Small intestine (tissue), 7 donors: ENCODE measurements at regions not wholly inside any gene's neighbourhood (a gene's known extent, or its start where the extent isn't known, plus 50 kb on each side); places are given as distances from the start of the nearest gene placed in this dataset.

Experiments
- DNase-seq, 2 donors: peaks; one replicate each; pipeline versions ENCODE4 v3.0.0 to v3.0.0-alpha.2; 2013
- FAIRE-seq: peaks from 2 replicates; lab custom pipeline; 2012; peaks lifted over from hg19 to GRCh38; lab: Jason Lieb, UNC
- H3K27ac ChIP-seq, 3 donors: one replicate each; pipeline ENCODE4 v1.5.1; 2013; ENCODE audit warnings: low read length in 2 of 3, mild to moderate bottlenecking in 2 of 3, control low read depth in 1 of 3, inconsistent platforms in 1 of 3, low read depth in 1 of 3, moderate library complexity in 1 of 3
- H3K27me3 ChIP-seq, 3 donors: one replicate each; pipeline ENCODE4 v1.6.1; 2013; ENCODE audit warnings: low read length in 3 of 3, inconsistent platforms in 1 of 3; ENCODE audit not compliant: control insufficient read depth in 3 of 3, insufficient read depth in 3 of 3
- H3K36me3 ChIP-seq, 3 donors: one replicate each; pipeline ENCODE4 v1.6.1; 2013; ENCODE audit warnings: low read length in 3 of 3, inconsistent platforms in 1 of 3, low read depth in 1 of 3, mild to moderate bottlenecking in 1 of 3, moderate library complexity in 1 of 3; ENCODE audit not compliant: control insufficient read depth in 3 of 3, insufficient read depth in 2 of 3
- H3K4me1 ChIP-seq, 3 donors: one replicate each; pipeline ENCODE4 v1.6.1; 2013; ENCODE audit warnings: low read length in 2 of 3, inconsistent platforms in 1 of 3, low read depth in 1 of 3, mild to moderate bottlenecking in 1 of 3, moderate library complexity in 1 of 3; ENCODE audit not compliant: control insufficient read depth in 3 of 3, insufficient read depth in 2 of 3
- H3K4me3 ChIP-seq, 3 donors: one replicate each; pipeline ENCODE4 v1.5.1; 2013; ENCODE audit warnings: low read length in 3 of 3, control low read depth in 1 of 3, inconsistent platforms in 1 of 3, low read depth in 1 of 3, mild to moderate bottlenecking in 1 of 3, moderate library complexity in 1 of 3
- H3K9me3 ChIP-seq, 2 donors: one replicate each; pipeline ENCODE4 v1.6.1; 2013; ENCODE audit warnings: low read depth in 1 of 2, low read length in 1 of 2; ENCODE audit not compliant: control insufficient read depth in 2 of 2, insufficient read depth in 1 of 2
- WGBS, 3 donors: extraction: QIAGEN DNeasy Blood & Tissue Kit; methylation state at CpG; one replicate each; pipeline ENCODE4 v1.1.7; 2013; 5-methylcytosine and 5-hydroxymethylcytosine counted together
- donor health status: healthy with polysubstance abuse.
- donor health status: control.
- donor health status: control.
- donor health status: Bipolar disorder and iron deficiency.
- donor health status: healthy.

GRCh38 chr22:47419239-47419638 is 656.8 kb downstream of the TBC1D22A start:
- Histone ChIP-seq H3K4me3 (no peak overlapping the region), H3K27ac (no peak overlapping the region), H3K36me3 (no peaks in the 10 kb centered on the region), H3K27me3 (peaks cover 0 to 2% (median 0%) of the 10 kb centered on the region in 3 donors), H3K9me3 (peaks cover 2 to 4% of the 10 kb centered on the region in 2 donors), H3K4me1 (no peaks in the 10 kb centered on the region)
- FAIRE-seq: no peak
- DNase-seq: no peak
- 56 to 71% (median 63%) methylated on average over 4 of the region's 4 CpGs for WGBS, 3 donors

GRCh38 chr22:47417699-47418098 is 655.2 kb downstream of the TBC1D22A start:
- Histone ChIP-seq H3K4me3 (no peak overlapping the region), H3K27ac (no peak overlapping the region), H3K36me3 (no peaks in the 10 kb centered on the region), H3K9me3 (peaks cover 2 to 4% of the 10 kb centered on the region in 2 donors), H3K4me1 (no peaks in the 10 kb centered on the region), H3K27me3 (no peaks in the 10 kb centered on the region)
- DNase-seq (no peak), FAIRE-seq (no peak)
- WGBS, 3 donors: 41 to 73% (median 60%) methylated on average over 2 of the region's 2 CpGs

GRCh38 chr22:47411006-47411405 is 648.6 kb downstream of the TBC1D22A start:
- no peaks in the 10 kb centered on the region for H3K9me3 ChIP-seq
- 78 to 83% (median 79%) methylated on average over 8 of the region's 8 CpGs for WGBS, 3 donors

GRCh38 chr22:47409539-47410275 is 647.3 kb downstream of the TBC1D22A start:
- 50 to 71% (median 51%) methylated on average over 12 of the region's 12 CpGs for WGBS, 3 donors
- FAIRE-seq: no peak
- no peak for DNase-seq
- H3K9me3 ChIP-seq: no peaks in the 10 kb centered on the region
- H3K4me3 ChIP-seq: no peak overlapping the region
- H3K27me3 ChIP-seq: peaks cover 0 to 2% (median 0%) of the 10 kb centered on the region in 3 donors
- no peaks in the 10 kb centered on the region for H3K4me1 ChIP-seq
- H3K36me3 ChIP-seq: no peaks in the 10 kb centered on the region
- no peak overlapping the region for H3K27ac ChIP-seq

More at GRCh38 chr22:47411006-47411405, 648.6 kb downstream of the TBC1D22A start:
- Histone ChIP-seq H3K4me3 (no peak overlapping the region), H3K27ac (no peak overlapping the region), H3K27me3 (peaks cover 0 to 2% (median 0%) of the 10 kb centered on the region in 3 donors), H3K36me3 (no peaks in the 10 kb centered on the region), H3K4me1 (no peaks in the 10 kb centered on the region)
- DNase-seq (no peak), FAIRE-seq (no peak)

GRCh38 chr22:47408409-47408808 is 646.0 kb downstream of the TBC1D22A start:
- no peak for FAIRE-seq
- no peak for DNase-seq
- no peaks in the 10 kb centered on the region for H3K9me3 ChIP-seq
- H3K27me3 ChIP-seq: peaks cover 0 to 2% (median 0%) of the 10 kb centered on the region in 3 donors
- 67 to 76% (median 75%) methylated on average over 7 of the region's 7 CpGs for WGBS, 3 donors
- H3K27ac ChIP-seq: no peak overlapping the region
- no peaks in the 10 kb centered on the region for H3K36me3 ChIP-seq
- no peaks in the 10 kb centered on the region for H3K4me1 ChIP-seq
- H3K4me3 ChIP-seq: no peak overlapping the region

GRCh38 chr22:47407461-47408025 is 645.1 kb downstream of the TBC1D22A start:
- H3K27ac ChIP-seq: no peak overlapping the region
- no peak overlapping the region for H3K4me3 ChIP-seq
- DNase-seq (no peak), FAIRE-seq (no peak)
- H3K4me1 ChIP-seq: no peaks in the 10 kb centered on the region
- peaks cover 0 to 3% of the 10 kb centered on the region in 2 donors for H3K9me3 ChIP-seq
- 61 to 70% (median 68%) methylated on average over 6 of the region's 6 CpGs for WGBS, 3 donors
- no peaks in the 10 kb centered on the region for H3K36me3 ChIP-seq
- H3K27me3 ChIP-seq: peaks cover 0 to 2% (median 0%) of the 10 kb centered on the region in 3 donors

GRCh38 chr22:47406896-47407295 is 644.4 kb downstream of the TBC1D22A start:
- WGBS, 3 donors: 75 to 88% (median 75%) methylated on average over 11 of the region's 11 CpGs
- Histone ChIP-seq H3K9me3 (peaks cover 0 to 3% of the 10 kb centered on the region in 2 donors), H3K36me3 (no peaks in the 10 kb centered on the region), H3K27me3 (peaks cover 0 to 2% (median 0%) of the 10 kb centered on the region in 3 donors), H3K4me3 (no peak overlapping the region), H3K27ac (no peak overlapping the region), H3K4me1 (no peaks in the 10 kb centered on the region)
- FAIRE-seq: no peak
- no peak for DNase-seq

GRCh38 chr22:47406180-47406834 is 643.9 kb downstream of the TBC1D22A start:
- Histone ChIP-seq H3K4me1 (no peaks in the 10 kb centered on the region), H3K4me3 (no peak overlapping the region), H3K9me3 (peaks cover 0 to 3% of the 10 kb centered on the region in 2 donors), H3K36me3 (no peaks in the 10 kb centered on the region), H3K27ac (no peak overlapping the region), H3K27me3 (peaks cover 0 to 2% (median 0%) of the 10 kb centered on the region in 3 donors)
- 79 to 88% (median 84%) methylated on average over 12 of the region's 12 CpGs for WGBS, 3 donors
- DNase-seq (no peak), FAIRE-seq (no peak)
